OCI-LY1 (cell line): ENCODE measurements at regions not wholly inside any gene's neighbourhood (a gene's known extent, or its start where the extent isn't known, plus 50 kb on each side); places are given as distances from the start of the nearest gene placed in this dataset.

ENCODE experiments used
- CTCF ChIP-seq: fragments of 200-600 bp; sonication (generic), shearing (Covaris generic); IDR thresholded peaks from 2 replicates; pipeline ENCODE4 v1.5.1; 2017; ENCODE audit warnings: mild to moderate bottlenecking, antibody characterized with exemption, low read length, moderate library complexity, mixed read lengths
- EZH2 ChIP-seq: fragments of 200-600 bp; sonication (generic), shearing (Covaris generic); IDR thresholded peaks from 2 replicates; pipeline ENCODE4 v1.8.0; 2017; ENCODE audit warnings: borderline replicate concordance, mixed run types, mild to moderate bottlenecking, antibody characterized with exemption, low read length, moderate library complexity, mixed read lengths

DNA sequence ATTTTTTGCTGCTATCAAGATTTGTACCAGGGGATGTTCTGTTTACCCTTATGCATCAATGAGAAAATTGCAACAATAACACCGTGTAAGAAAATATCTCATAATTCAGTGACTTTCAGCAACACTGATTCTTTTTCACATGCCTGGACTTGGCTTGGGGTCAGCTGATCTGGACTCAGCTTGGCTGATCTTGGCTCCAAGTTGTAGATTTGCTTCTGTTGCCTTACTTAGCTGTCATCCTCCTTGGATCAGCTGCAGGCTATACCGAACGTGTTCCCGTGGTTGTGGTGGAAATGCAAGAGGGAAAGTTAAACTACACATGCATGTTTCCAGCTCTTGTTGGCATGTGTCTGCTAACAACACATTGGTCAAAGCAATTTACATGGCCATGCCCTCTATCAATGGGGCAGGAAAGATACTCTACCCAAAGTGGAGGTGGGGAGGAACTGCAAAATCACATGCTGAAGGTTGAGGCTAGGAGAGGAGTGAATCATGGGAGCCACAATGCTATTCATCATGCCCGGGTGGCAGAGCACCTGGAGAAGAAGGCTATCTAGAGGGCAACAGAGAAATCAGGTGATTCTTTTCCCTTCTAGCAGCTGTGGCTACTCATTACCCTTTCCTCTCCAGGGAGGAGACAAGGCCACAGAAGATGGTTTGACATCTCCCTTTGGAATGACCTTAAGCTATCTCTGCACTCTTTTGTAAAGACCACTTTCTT lies 1276.3 kb upstream of the AUTS2 start:
- no peak for TF ChIP-seq CTCF
- no peak for TF ChIP-seq EZH2
